ENCODE measurements at regions not wholly inside any gene's neighbourhood (a gene's known extent, or its start where the extent isn't known, plus 50 kb on each side); places are given as distances from the start of the nearest gene placed in this dataset.
"Not testable (repeated sequence)": the region's sequence is repeated elsewhere in the genome, so short reads cannot be mapped to it uniquely, and the experiment has no call there.

GRCh38 chrX:97898798-97899197 lies 1015.1 kb downstream of the RPA4 start:
- Histone ChIP-seq H3K27ac (ENCODE audit: low read length) (no peak overlapping the region), H3K4me3 (ENCODE audit: low read length) (no peak overlapping the region), H3K36me3 (ENCODE audit: control insufficient read depth, insufficient read depth, low read length) (no peaks in the 10 kb centered on the region), H3K27me3 (ENCODE audit: control insufficient read depth, insufficient read depth, low read length) (no peaks in the 10 kb centered on the region), H3K9me3 (ENCODE audit: control insufficient read depth, insufficient read depth, low read length) (no peaks in the 10 kb centered on the region), H3K4me1 (ENCODE audit: control insufficient read depth, insufficient read depth, low read length) (no peaks in the 10 kb centered on the region)
- Mint-ChIP-seq H3K36me3 (no peaks in the 10 kb centered on the region), H3K27me3 (ENCODE audit: low read depth in 2 of 2) (no peaks in the 10 kb centered on the region), H3K4me3 (no peak overlapping the region), H3K27ac (no peak overlapping the region), H3K4me1 (no peaks in the 10 kb centered on the region), H3K9me3 (peaks cover 2 to 13% of the 10 kb centered on the region in 2 donors)
- DNase-seq = no peak
- 100% methylated on average over 1 of the region's 2 CpGs for WGBS (ENCODE audit: insufficient coverage)
- ATAC-seq = no peak
- intact Hi-C loops (cut with micrococcal nuclease) = no loop called here
- TF ChIP-seq CTCF (IDR thresholded peaks at IDR 0.05) = no peak

DNA sequence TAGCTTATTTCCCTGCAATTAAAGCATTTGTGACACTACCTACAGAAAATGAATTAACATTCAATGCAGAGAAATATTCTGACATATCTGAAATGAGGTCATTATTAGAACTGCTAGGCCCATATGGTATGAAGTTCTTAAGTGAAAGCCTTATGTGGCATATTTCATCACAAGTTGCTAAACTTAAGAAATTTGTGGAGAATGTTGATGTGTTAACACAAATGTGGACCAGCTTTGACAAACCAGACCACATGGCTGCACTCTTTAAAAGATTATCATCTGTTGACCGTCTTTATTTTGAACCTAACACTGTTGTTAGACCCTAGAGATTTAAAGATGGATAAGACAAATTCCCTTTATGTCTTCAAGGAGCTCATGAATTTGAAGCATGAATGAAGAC lies 1024.1 kb downstream of the RPA4 start:
- no peak overlapping the region for H3K4me3 ChIP-seq (ENCODE audit: low read length)
- no peaks in the 10 kb centered on the region for H3K4me1 ChIP-seq (ENCODE audit: control insufficient read depth, insufficient read depth, low read length)
- H3K4me1 Mint-ChIP-seq = no peaks in the 10 kb centered on the region
- H3K4me3 Mint-ChIP-seq = no peak overlapping the region
- intact Hi-C loops (cut with micrococcal nuclease) = no loop called here
- WGBS (ENCODE audit: insufficient coverage) = no CpG with 5 or more reads among the region's 1 CpG
- H3K27ac Mint-ChIP-seq = no peak overlapping the region
- no peaks in the 10 kb centered on the region for H3K27me3 Mint-ChIP-seq (ENCODE audit: low read depth in 2 of 2)
- H3K27ac ChIP-seq (ENCODE audit: low read length) = no peak overlapping the region
- H3K9me3 Mint-ChIP-seq = peaks cover 6 to 13% of the 10 kb centered on the region in 2 donors
- no peaks in the 10 kb centered on the region for H3K36me3 Mint-ChIP-seq
- no peaks in the 10 kb centered on the region for H3K36me3 ChIP-seq (ENCODE audit: control insufficient read depth, insufficient read depth, low read length)
- DNase-seq (no peak), ATAC-seq (no peak)
- H3K27me3 ChIP-seq (ENCODE audit: control insufficient read depth, insufficient read depth, low read length) = no peaks in the 10 kb centered on the region
- H3K9me3 ChIP-seq (ENCODE audit: control insufficient read depth, insufficient read depth, low read length) = no peaks in the 10 kb centered on the region
- no peak for TF ChIP-seq CTCF (IDR thresholded peaks at IDR 0.05)

DNA sequence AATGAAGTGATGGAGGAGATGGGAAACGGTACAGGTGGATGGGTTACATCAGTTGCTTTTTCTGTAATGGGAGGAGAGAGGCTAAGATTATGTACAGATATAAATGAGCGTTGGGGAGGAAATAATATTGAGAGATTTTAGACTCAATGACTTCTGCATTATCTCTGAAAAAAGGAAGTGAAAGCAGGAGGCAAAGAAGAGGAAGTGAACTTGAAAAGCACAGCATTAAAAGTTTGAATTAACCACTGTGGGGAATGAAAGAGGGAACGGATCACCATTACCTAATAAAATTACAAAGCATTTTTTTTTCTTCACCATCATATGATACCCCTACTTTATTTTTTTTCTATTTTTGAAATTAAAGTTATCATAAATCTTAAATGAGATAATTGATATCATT lies 1025.5 kb downstream of the RPA4 start:
- no peak for DNase-seq
- H3K9me3 Mint-ChIP-seq = peaks cover 6 to 13% of the 10 kb centered on the region in 2 donors
- ATAC-seq = no peak

DNA sequence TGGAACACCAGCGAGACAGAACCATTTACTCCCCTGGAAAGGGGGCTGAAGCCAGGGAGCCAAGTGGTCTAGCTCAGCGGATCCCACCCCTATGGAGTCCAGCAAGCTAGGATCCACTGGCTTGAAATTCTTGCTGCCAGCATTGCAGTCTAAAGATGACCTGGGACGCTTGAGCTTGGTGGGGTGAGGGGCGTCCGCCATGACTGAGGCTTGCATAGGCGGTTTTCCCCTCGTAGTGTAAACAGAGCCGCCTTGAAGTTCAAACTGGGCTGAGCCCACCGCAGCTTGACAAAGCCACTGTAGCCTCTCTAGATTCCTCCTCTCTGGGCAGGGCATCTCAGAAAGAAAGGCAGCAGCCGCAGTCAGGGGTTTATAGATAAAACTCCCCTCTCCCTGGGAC lies 1031.7 kb downstream of the RPA4 start:
- H3K27me3 Mint-ChIP-seq (ENCODE audit: low read depth in 2 of 2); H3K27ac Mint-ChIP-seq; H3K27me3 ChIP-seq (ENCODE audit: control insufficient read depth, insufficient read depth, low read length); ATAC-seq; H3K36me3 ChIP-seq (ENCODE audit: control insufficient read depth, insufficient read depth, low read length); H3K4me1 Mint-ChIP-seq; H3K36me3 Mint-ChIP-seq; DNase-seq; H3K27ac ChIP-seq (ENCODE audit: low read length); H3K4me1 ChIP-seq (ENCODE audit: control insufficient read depth, insufficient read depth, low read length); intact Hi-C loops (cut with micrococcal nuclease); H3K9me3 ChIP-seq (ENCODE audit: control insufficient read depth, insufficient read depth, low read length); H3K4me3 Mint-ChIP-seq; H3K4me3 ChIP-seq (ENCODE audit: low read length): not testable (repeated sequence)
- H3K9me3 Mint-ChIP-seq = peaks cover 4 to 16% of the 10 kb centered on the region in 2 donors
- WGBS (ENCODE audit: insufficient coverage) = 93% methylated on average over 9 of the region's 10 CpGs

More for the DNA sequence above, 1025.5 kb downstream of the RPA4 start:
- H3K27ac Mint-ChIP-seq = no peak overlapping the region
- no peaks in the 10 kb centered on the region for H3K4me1 Mint-ChIP-seq
- intact Hi-C loops (cut with micrococcal nuclease) = no loop called here
- Histone ChIP-seq H3K9me3 (ENCODE audit: control insufficient read depth, insufficient read depth, low read length) (no peaks in the 10 kb centered on the region), H3K27me3 (ENCODE audit: control insufficient read depth, insufficient read depth, low read length) (no peaks in the 10 kb centered on the region), H3K4me1 (ENCODE audit: control insufficient read depth, insufficient read depth, low read length) (no peaks in the 10 kb centered on the region), H3K4me3 (ENCODE audit: low read length) (no peak overlapping the region), H3K27ac (ENCODE audit: low read length) (no peak overlapping the region), H3K36me3 (ENCODE audit: control insufficient read depth, insufficient read depth, low read length) (no peaks in the 10 kb centered on the region)
- H3K27me3 Mint-ChIP-seq (ENCODE audit: low read depth in 2 of 2) = no peaks in the 10 kb centered on the region
- TF ChIP-seq CTCF (IDR thresholded peaks at IDR 0.05) = no peak
- WGBS (ENCODE audit: insufficient coverage) = 11% methylated on average over 2 of the region's 3 CpGs
- H3K4me3 Mint-ChIP-seq = no peak overlapping the region
- H3K36me3 Mint-ChIP-seq = no peaks in the 10 kb centered on the region

GRCh38 chrX:97921223-97921622 lies 1037.5 kb downstream of the RPA4 start:
- peaks cover 5 to 19% of the 10 kb centered on the region in 2 donors for H3K9me3 Mint-ChIP-seq
- H3K4me1 Mint-ChIP-seq; H3K4me3 ChIP-seq (ENCODE audit: low read length); H3K27me3 Mint-ChIP-seq (ENCODE audit: low read depth in 2 of 2); H3K27ac Mint-ChIP-seq; DNase-seq; H3K4me1 ChIP-seq (ENCODE audit: control insufficient read depth, insufficient read depth, low read length); H3K27ac ChIP-seq (ENCODE audit: low read length); H3K36me3 ChIP-seq (ENCODE audit: control insufficient read depth, insufficient read depth, low read length); H3K27me3 ChIP-seq (ENCODE audit: control insufficient read depth, insufficient read depth, low read length); H3K36me3 Mint-ChIP-seq; intact Hi-C loops (cut with micrococcal nuclease); H3K9me3 ChIP-seq (ENCODE audit: control insufficient read depth, insufficient read depth, low read length); H3K4me3 Mint-ChIP-seq; ATAC-seq: not testable (repeated sequence)
- WGBS (ENCODE audit: insufficient coverage) = 90% methylated on average over 8 of the region's 8 CpGs

Data from natural killer cell (primary cell).